D341Med (cell line): ENCODE measurements at regions not wholly inside any gene's neighbourhood (a gene's known extent, or its start where the extent isn't known, plus 50 kb on each side); places are given as distances from the start of the nearest gene placed in this dataset.
"Not testable (repeated sequence)": the region's sequence is repeated elsewhere in the genome, so short reads cannot be mapped to it uniquely, and the experiment has no call there.

ENCODE experiments used
- DNase-seq: peaks from one replicate; pipeline ENCODE4 v3.0.0; 2012; ENCODE audit warnings: low spot score

- DNase-seq: no peak
Observed at GRCh38 chr4:118410138-118410537, 57.3 kb upstream of the PRSS12 start.

DNA sequence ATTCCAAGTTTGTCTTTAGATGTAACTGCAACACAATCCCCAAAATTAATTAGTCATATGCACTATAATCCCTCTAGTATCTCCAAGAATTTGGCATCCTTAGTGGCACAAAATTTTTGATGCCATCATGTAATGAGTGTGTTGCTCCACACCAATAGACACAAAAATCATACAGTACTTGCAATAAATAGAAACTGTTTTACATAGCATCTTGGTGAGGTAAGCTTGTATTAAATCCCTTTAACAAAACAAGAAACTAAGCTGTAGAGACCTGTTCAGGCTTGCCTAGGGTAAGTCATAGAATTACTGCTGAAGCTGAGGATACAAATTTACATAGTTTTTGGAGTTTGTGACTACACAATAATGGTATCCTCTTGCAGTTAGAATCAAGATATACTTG, 64.5 kb upstream of the PRSS12 start:
- DNase-seq: no peak

- DNase-seq: not testable (repeated sequence)
Observed at GRCh38 chr4:118417800-118418199, 65.0 kb upstream of the PRSS12 start.

GRCh38 chr4:118418396-118418795, 65.6 kb upstream of the PRSS12 start:
- DNase-seq: not testable (repeated sequence)

DNA sequence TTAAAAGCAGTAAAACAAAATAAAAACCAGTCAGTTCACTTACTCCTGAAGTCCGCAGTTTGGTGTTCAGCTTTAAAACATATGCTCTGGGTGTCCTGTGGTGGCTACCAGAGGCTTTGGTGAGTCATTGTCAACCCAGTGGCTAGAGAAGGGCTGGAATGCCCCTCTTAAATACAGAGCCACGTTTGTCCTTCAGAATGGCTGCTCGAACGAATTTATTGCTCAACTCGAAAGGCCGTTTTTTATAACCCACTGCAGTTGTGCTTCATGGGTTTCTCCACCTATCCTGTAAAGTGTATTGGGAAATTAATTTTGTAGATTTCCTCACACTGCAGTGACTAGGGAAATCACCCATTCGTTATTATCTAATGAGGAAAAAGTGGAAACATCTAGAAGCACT, 66.8 kb upstream of the PRSS12 start:
- not testable (repeated sequence) for DNase-seq

GRCh38 chr4:118424062-118424461, 71.3 kb upstream of the PRSS12 start:
- DNase-seq: not testable (repeated sequence)

DNA sequence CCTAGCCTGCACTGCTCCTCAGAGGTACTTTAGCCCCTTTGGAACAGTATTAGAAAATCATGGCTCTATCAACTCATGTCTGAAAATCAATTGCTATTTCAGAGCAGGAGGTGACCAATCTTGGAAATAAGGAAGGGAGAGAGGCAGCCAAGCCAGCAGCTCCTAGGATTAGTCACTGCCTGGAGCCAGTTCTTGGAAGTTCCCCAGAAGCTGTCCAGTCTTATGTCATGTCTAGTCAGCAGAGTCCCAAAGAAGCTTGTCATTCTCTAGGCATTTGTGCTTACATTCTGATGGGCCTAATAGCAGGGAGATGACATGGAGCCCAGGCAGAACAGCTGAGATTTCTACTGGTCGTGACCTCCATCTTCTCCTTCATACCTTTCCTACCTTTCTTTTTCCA, 76.1 kb upstream of the PRSS12 start:
- not testable (repeated sequence) for DNase-seq

DNA sequence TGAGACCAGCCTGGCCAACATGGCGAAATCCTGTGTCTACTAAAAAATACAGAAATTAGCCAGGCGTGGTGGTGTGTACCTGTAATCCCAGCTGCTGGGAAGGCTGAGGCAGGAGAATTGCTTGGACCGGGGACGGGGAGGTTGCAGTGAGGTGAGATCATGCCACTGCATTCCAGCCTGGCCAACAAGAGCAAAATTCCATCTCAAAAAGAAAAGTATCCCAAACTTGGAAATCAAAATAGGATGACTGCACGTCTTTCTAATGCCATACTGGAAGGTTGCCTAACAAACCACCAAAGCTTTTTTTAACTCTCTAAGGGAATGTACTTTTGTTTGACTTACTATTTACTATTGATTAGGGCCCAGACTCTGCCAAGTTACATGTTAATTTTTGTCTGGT, 79.6 kb upstream of the PRSS12 start:
- not testable (repeated sequence) for DNase-seq

- not testable (repeated sequence) for DNase-seq
Observed at GRCh38 chr4:118433612-118434375, 81.0 kb upstream of the PRSS12 start.

GRCh38 chr4:118435415-118435814, 82.6 kb upstream of the PRSS12 start:
- not testable (repeated sequence) for DNase-seq

GRCh38 chr4:118442115-118442837, 89.5 kb upstream of the PRSS12 start:
- not testable (repeated sequence) for DNase-seq

- DNase-seq: not testable (repeated sequence)
Observed at GRCh38 chr4:118447397-118447796, 94.6 kb upstream of the PRSS12 start.

GRCh38 chr4:118454857-118455256, 102.1 kb upstream of the PRSS12 start:
- not testable (repeated sequence) for DNase-seq

DNA sequence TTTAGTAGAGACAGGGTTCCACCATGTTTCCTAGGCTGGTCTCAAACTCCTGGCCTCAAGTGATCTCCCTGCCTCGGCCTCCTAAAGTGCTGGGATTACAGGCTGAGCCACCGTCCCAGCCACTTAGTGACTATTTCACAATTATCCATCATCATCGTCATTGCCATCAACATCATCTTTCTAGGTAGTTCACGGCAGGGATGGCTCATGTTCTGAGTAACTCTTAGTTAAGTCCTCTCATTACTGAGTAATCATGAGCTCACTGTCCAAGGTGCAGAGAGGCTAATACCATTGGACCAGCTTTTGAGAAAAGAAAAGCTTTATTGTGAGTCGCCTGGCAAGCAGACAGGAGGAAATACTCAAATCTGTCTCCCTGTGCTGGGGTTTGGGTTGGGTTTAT, 108.6 kb upstream of the PRSS12 start:
- DNase-seq: not testable (repeated sequence)

DNA sequence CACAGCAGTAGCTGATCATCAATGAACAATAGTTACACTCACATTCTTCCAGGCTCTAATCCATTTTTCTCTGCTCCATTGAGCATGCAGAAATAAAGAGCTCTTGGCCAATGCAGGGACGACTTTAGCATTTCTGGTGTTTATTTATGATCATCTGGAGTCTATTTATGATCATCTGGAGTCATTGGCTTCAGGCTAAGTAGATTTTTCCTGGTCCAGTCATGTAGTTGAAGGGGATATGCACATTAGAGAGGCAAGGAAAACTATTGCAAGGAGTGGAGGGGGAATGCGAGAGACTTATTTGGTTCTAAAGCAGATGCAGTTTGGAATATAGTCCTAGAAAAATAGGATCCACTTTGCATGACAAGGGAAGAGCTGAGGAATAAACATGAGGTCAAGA, 113.0 kb upstream of the PRSS12 start:
- DNase-seq: not testable (repeated sequence)

GRCh38 chr4:118474001-118474626, 121.3 kb upstream of the PRSS12 start:
- DNase-seq: not testable (repeated sequence)

GRCh38 chr4:118474771-118475170, 122.0 kb upstream of the PRSS12 start:
- DNase-seq: not testable (repeated sequence)

GRCh38 chr4:118475901-118476300, 123.1 kb upstream of the PRSS12 start:
- not testable (repeated sequence) for DNase-seq

DNA sequence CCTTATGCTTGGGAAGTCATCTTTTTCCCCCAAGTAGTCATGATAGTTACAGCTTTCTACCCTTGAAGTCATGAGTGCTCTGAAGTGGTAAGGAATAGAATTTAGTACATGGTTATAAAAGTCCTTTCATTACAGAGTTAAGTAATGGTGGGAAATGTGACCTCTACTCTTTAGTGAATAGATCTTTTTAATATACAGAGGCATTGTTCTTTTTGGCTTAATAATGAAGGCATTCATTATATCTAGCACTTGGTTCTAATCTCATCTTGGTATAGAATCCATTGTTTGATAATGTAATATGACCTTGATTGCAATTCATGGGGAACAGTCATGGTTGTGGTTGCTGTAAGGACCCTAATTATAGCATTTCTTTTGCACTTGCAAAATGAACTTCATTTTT, 125.0 kb upstream of the PRSS12 start:
- not testable (repeated sequence) for DNase-seq

DNA sequence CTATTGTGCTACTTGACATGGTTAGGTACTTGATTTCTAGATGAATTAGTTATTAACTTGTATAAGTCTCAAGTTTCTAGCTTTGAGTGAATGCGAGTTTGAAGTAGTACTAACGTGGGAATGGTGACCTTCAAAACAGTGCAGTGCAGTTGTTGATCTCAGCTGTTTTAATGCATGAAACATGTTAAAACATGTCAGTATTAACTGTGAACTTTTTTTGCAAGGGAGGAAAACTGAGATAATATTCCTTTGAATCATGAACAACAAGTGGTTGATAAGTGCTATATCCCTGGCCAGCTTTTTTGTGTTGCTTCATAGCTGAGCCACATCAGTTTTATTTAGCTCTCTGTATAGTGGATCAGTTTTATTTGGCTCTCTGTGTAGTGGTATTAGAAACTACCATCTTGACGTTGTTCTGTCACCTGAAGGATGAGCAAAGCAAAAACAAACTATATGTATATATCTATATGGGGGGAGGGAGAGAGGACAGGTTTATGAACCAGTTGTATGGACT, 133.1 kb upstream of the PRSS12 start:
- not testable (repeated sequence) for DNase-seq

- not testable (repeated sequence) for DNase-seq
Observed at GRCh38 chr4:118492963-118493362, 140.2 kb upstream of the PRSS12 start.

- DNase-seq: not testable (repeated sequence)
Observed at GRCh38 chr4:118494437-118494836, 141.6 kb upstream of the PRSS12 start.

DNA sequence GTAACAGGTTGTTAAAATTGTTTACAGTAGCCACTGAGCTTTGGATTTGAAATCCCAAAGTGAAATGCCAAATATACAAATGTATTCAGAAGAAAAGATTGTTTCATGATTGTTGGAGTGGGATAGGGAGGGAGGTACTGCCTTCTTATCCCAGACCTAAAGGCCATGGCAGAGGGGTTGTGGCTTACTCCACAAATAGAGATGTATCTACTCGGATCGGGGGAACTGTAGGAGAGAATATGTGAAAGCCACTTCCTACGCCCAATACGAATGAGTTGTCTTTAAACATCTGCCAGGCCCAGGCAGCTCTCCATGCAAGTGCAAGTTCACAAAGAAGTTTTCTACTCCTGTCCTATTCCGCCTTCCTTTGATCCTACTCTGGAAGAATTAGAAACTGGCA, 150.2 kb upstream of the PRSS12 start:
- DNase-seq: not testable (repeated sequence)
